ENCODE measurements at regions not wholly inside any gene's neighbourhood (a gene's known extent, or its start where the extent isn't known, plus 50 kb on each side); places are given as distances from the start of the nearest gene placed in this dataset.

- POLR2A ChIA-PET, result interaction anchor here (0.6 kb wide), 1 partner anchor 1174 kb away, joined by 4 read pairs; no protein-coding TSS in a partner anchor
Observed at GRCh38 chr6:156718647-156719394, 58.4 kb upstream of the ARID1B start.

GRCh38 chr6:156717542-156717941, 59.6 kb upstream of the ARID1B start:
- POLR2A ChIA-PET, result no interaction called here
- H3K36me3 ChIP-seq (ENCODE audit: control insufficient read depth, insufficient read depth, low read length), result no peaks in the 10 kb centered on the region
- CTCF ChIA-PET, result no interaction called here
- TF ChIP-seq CTCF (IDR thresholded peaks at IDR 0.05; ENCODE audit: insufficient read depth, low read depth, low read length), result no peak
- H3K27me3 ChIP-seq (ENCODE audit: control insufficient read depth, insufficient read depth, low read length), result no peaks in the 10 kb centered on the region
- H3K4me3 ChIP-seq (ENCODE audit: low read depth, low read length), result no peak overlapping the region
- DNase-seq (ENCODE audit: low read depth), result no peak

More at GRCh38 chr6:156718647-156719394, 58.4 kb upstream of the ARID1B start:
- H3K27me3 ChIP-seq (ENCODE audit: control insufficient read depth, insufficient read depth, low read length), result no peaks in the 10 kb centered on the region
- CTCF ChIA-PET, result interaction anchor here (0.5 to 0.9 kb wide), 2 partner anchors 9 to 1940 kb away, joined by 3 read pairs; no protein-coding TSS in a partner anchor
- TF ChIP-seq CTCF (IDR thresholded peaks at IDR 0.05; ENCODE audit: insufficient read depth, low read depth, low read length), result no peak
- no peak for DNase-seq (ENCODE audit: low read depth)
- no peaks in the 10 kb centered on the region for H3K36me3 ChIP-seq (ENCODE audit: control insufficient read depth, insufficient read depth, low read length)
- no peak overlapping the region for H3K4me3 ChIP-seq (ENCODE audit: low read depth, low read length)

DNA sequence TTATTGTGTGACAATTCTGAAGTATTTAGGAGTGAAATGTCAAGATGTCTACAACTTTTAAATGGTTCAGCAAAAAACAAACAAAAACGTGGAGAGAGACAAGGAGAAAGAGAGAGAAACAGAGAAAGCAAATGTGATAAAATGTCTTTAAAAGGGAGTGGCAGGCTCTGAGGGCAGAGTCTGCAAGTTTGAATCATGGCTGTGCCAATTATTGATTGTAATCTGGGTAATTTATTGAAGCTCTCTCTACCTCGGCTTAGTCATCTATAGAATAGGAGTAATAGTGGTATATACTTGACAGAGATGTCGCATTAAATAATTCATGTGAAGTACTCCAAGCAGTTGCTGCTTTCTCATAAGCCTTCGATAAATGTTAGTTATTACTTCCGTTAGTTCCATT, 61.3 kb upstream of the ARID1B start:
- Histone ChIP-seq H3K27me3 (ENCODE audit: control insufficient read depth, insufficient read depth, low read length) (no peaks in the 10 kb centered on the region), H3K4me3 (ENCODE audit: low read depth, low read length) (no peak overlapping the region), H3K36me3 (ENCODE audit: control insufficient read depth, insufficient read depth, low read length) (no peaks in the 10 kb centered on the region)
- ChIA-PET CTCF (no interaction called here), POLR2A (no interaction called here)
- DNase-seq (ENCODE audit: low read depth), result no peak
- no peak for TF ChIP-seq CTCF (IDR thresholded peaks at IDR 0.05; ENCODE audit: insufficient read depth, low read depth, low read length)

DNA sequence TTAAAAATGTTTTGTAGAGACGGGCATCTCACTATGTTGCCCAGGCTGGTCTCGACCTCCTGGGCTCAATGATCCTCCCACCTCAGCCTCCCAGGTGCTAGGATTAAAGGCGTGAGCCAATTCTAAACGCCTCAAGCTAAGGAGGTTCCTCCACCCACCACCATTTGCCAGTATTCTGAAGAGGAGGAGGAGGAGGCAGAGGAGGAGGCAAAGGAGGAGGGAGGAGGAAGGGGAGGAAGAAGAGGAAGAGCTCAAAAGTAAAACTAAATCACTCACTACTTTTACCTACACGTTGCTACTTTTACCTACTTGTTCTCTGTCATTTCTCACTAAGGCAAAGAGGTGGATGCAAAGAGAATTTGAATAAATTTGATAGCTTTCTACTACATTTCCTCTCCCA, 63.6 kb upstream of the ARID1B start:
- no peak for TF ChIP-seq CTCF (IDR thresholded peaks at IDR 0.05; ENCODE audit: insufficient read depth, low read depth, low read length)
- no peak for DNase-seq (ENCODE audit: low read depth)
- Histone ChIP-seq H3K27me3 (ENCODE audit: control insufficient read depth, insufficient read depth, low read length) (no peaks in the 10 kb centered on the region), H3K4me3 (ENCODE audit: low read depth, low read length) (no peak overlapping the region), H3K36me3 (ENCODE audit: control insufficient read depth, insufficient read depth, low read length) (no peaks in the 10 kb centered on the region)
- CTCF ChIA-PET, result no interaction called here
- POLR2A ChIA-PET, result no interaction called here

GRCh38 chr6:156710479-156710878, 66.7 kb upstream of the ARID1B start:
- Histone ChIP-seq H3K27me3 (ENCODE audit: control insufficient read depth, insufficient read depth, low read length) (no peaks in the 10 kb centered on the region), H3K36me3 (ENCODE audit: control insufficient read depth, insufficient read depth, low read length) (no peaks in the 10 kb centered on the region), H3K4me3 (ENCODE audit: low read depth, low read length) (no peak overlapping the region)
- POLR2A ChIA-PET, result no interaction called here
- no peak for DNase-seq (ENCODE audit: low read depth)
- TF ChIP-seq CTCF (IDR thresholded peaks at IDR 0.05; ENCODE audit: insufficient read depth, low read depth, low read length), result no peak
- CTCF ChIA-PET, result interaction anchor here (1.2 to 1.6 kb wide), 2 partner anchors 9 to 24 kb away, joined by 3 to 7 read pairs; no protein-coding TSS in a partner anchor
